ENCODE measurements at regions not wholly inside any gene's neighbourhood (a gene's known extent, or its start where the extent isn't known, plus 50 kb on each side); places are given as distances from the start of the nearest gene placed in this dataset.

GRCh38 chr11:134753771-134754520, 341.9 kb upstream of the B3GAT1 start:
- DNase-seq (ENCODE audit: low read depth in 2 of 3, low spot score in 1 of 3), result no peak

GRCh38 chr11:134752964-134753770, 341.1 kb upstream of the B3GAT1 start:
- no peak for DNase-seq (ENCODE audit: low read depth in 2 of 3, low spot score in 1 of 3)

GRCh38 chr11:134752526-134752925, 340.5 kb upstream of the B3GAT1 start:
- no peak for DNase-seq (ENCODE audit: low read depth in 2 of 3, low spot score in 1 of 3)

- DNase-seq (ENCODE audit: low read depth in 2 of 3, low spot score in 1 of 3), result no peak
Observed at GRCh38 chr11:134751766-134752165, 339.7 kb upstream of the B3GAT1 start.

- no peak for DNase-seq (ENCODE audit: low read depth in 2 of 3, low spot score in 1 of 3)
Observed at GRCh38 chr11:134751031-134751585, 339.1 kb upstream of the B3GAT1 start.

- DNase-seq (ENCODE audit: low read depth in 2 of 3, low spot score in 1 of 3), result no peak
Observed at GRCh38 chr11:134750619-134751018, 338.6 kb upstream of the B3GAT1 start.

GRCh38 chr11:134749040-134749839, 337.2 kb upstream of the B3GAT1 start:
- DNase-seq (ENCODE audit: low read depth in 2 of 3, low spot score in 1 of 3), result no peak

- DNase-seq (ENCODE audit: low read depth in 2 of 3, low spot score in 1 of 3), result no peak
Observed at GRCh38 chr11:134746609-134747008, 334.6 kb upstream of the B3GAT1 start.

- no peak for DNase-seq (ENCODE audit: low read depth in 2 of 3, low spot score in 1 of 3)
Observed at GRCh38 chr11:134745456-134745855, 333.4 kb upstream of the B3GAT1 start.

- no peak for DNase-seq (ENCODE audit: low read depth in 2 of 3, low spot score in 1 of 3)
Observed at GRCh38 chr11:134743820-134744195, 331.8 kb upstream of the B3GAT1 start.

- DNase-seq (ENCODE audit: low read depth in 2 of 3, low spot score in 1 of 3), result no peak
Observed at GRCh38 chr11:134742956-134743819, 331.1 kb upstream of the B3GAT1 start.

- DNase-seq (ENCODE audit: low read depth in 2 of 3, low spot score in 1 of 3), result no peak
Observed at GRCh38 chr11:134742224-134742612, 330.2 kb upstream of the B3GAT1 start.

GRCh38 chr11:134741453-134742223, 329.6 kb upstream of the B3GAT1 start:
- DNase-seq (ENCODE audit: low read depth in 2 of 3, low spot score in 1 of 3), result no peak

GRCh38 chr11:134740590-134741261, 328.7 kb upstream of the B3GAT1 start:
- no peak for DNase-seq (ENCODE audit: low read depth in 2 of 3, low spot score in 1 of 3)

GRCh38 chr11:134739136-134739535, 327.1 kb upstream of the B3GAT1 start:
- no peak for DNase-seq (ENCODE audit: low read depth in 2 of 3, low spot score in 1 of 3)

GRCh38 chr11:134738581-134738980, 326.5 kb upstream of the B3GAT1 start:
- DNase-seq (ENCODE audit: low read depth in 2 of 3, low spot score in 1 of 3), result no peak

GRCh38 chr11:134737563-134738510, 325.8 kb upstream of the B3GAT1 start:
- DNase-seq (ENCODE audit: low read depth in 2 of 3, low spot score in 1 of 3), result no peak

All from stimulated activated CD4-positive, alpha-beta T cell treated with anti-CD3 and anti-CD28 coated beads, Interleukin-12 subunit alpha, Interleukin-12 subunit beta, amount 100 ng/mL, for 48 hours (primary cell).